ENCODE measurements at regions not wholly inside any gene's neighbourhood (a gene's known extent, or its start where the extent isn't known, plus 50 kb on each side); places are given as distances from the start of the nearest gene placed in this dataset.

DNA sequence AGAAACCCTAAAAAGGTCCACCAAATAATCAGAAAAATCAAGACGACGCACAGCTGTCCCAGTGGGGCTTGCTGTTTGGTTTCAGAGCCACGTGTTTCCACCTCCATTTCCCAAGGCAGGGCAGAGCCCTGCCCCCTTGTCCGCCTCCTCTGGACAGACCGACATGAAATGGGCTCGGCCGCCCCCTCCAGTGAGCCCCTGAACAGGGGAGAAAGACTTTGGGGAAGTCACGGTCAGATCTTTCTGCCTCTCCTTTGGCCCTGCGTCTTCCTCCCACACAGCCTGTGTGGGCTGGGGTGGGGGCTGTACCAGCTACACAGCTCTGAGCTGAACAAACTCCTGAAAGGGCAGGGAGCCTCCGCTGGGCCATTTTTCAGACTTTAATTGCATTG lies 230.7 kb downstream of the ENGASE start:
- Histone ChIP-seq H3K9ac (ENCODE audit: low read depth, low read length, poor library complexity, severe bottlenecking) (no peak overlapping the region), H3K9me3 (ENCODE audit: insufficient read depth, low read depth, low read length) (no peaks in the 10 kb centered on the region), H3K79me2 (ENCODE audit: insufficient read depth, low read length) (no peaks in the 10 kb centered on the region), H3K4me3 (ENCODE audit: low read length, poor library complexity, severe bottlenecking) (no peak overlapping the region), H4K20me1 (ENCODE audit: insufficient read depth, low read length, poor library complexity, severe bottlenecking) (no peaks in the 10 kb centered on the region), H3K9me2 (replicated peaks; ENCODE audit: low read depth, low read length) (no peaks in the 10 kb centered on the region), H3K4me2 (ENCODE audit: low read depth, low read length, poor library complexity, severe bottlenecking) (no peak overlapping the region), H3K36me3 (ENCODE audit: insufficient read depth, low read length) (no peaks in the 10 kb centered on the region), H3F3A (ENCODE audit: low read depth) (no peaks in the 10 kb centered on the region), H3K27me3 (ENCODE audit: insufficient read depth, low read length, poor library complexity, severe bottlenecking) (no peaks in the 10 kb centered on the region), H3K4me1 (ENCODE audit: insufficient read depth, low read length, poor library complexity, severe bottlenecking) (no peaks in the 10 kb centered on the region), H2AFZ (ENCODE audit: low read length) (no peak overlapping the region)
- no peak for TF ChIP-seq EZH2phosphoT487 (IDR thresholded peaks at IDR 0.05; ENCODE audit: borderline replicate concordance)
- TF ChIP-seq, protein P1, sequence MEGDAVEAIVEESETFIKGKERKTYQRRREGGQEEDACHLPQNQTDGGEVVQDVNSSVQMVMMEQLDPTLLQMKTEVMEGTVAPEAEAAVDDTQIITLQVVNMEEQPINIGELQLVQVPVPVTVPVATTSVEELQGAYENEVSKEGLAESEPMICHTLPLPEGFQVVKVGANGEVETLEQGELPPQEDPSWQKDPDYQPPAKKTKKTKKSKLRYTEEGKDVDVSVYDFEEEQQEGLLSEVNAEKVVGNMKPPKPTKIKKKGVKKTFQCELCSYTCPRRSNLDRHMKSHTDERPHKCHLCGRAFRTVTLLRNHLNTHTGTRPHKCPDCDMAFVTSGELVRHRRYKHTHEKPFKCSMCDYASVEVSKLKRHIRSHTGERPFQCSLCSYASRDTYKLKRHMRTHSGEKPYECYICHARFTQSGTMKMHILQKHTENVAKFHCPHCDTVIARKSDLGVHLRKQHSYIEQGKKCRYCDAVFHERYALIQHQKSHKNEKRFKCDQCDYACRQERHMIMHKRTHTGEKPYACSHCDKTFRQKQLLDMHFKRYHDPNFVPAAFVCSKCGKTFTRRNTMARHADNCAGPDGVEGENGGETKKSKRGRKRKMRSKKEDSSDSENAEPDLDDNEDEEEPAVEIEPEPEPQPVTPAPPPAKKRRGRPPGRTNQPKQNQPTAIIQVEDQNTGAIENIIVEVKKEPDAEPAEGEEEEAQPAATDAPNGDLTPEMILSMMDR (conservative IDR thresholded peaks at IDR 0.05; ENCODE audit: low read length) = no peak

DNA sequence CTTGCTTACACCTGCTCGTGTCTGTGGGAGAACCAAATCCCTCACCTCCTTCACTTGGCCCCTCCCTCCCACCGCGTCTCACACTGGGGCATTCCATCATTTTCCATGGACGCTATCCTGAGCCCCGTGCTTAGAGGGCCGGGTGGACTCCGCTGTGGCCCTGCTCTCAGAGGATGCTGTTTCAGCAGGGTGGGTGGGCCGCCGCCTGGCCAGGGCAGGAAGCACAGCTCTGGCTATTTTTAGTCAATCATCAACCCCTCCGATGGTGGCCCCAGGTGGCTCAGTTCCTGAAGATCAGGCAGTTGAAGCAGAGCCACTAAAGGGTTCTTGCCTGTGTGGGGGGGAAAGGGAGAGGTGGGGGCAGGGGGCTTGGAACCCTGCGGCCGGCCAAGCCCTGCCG lies 230.3 kb downstream of the ENGASE start:
- Histone ChIP-seq H3K27me3 (ENCODE audit: insufficient read depth, low read length, poor library complexity, severe bottlenecking) (no peaks in the 10 kb centered on the region), H3K9me3 (ENCODE audit: insufficient read depth, low read depth, low read length) (no peaks in the 10 kb centered on the region), H3K4me3 (ENCODE audit: low read length, poor library complexity, severe bottlenecking) (no peak overlapping the region), H3K4me1 (ENCODE audit: insufficient read depth, low read length, poor library complexity, severe bottlenecking) (no peaks in the 10 kb centered on the region), H3K9me2 (replicated peaks; ENCODE audit: low read depth, low read length) (no peaks in the 10 kb centered on the region), H3F3A (ENCODE audit: low read depth) (no peaks in the 10 kb centered on the region), H4K20me1 (ENCODE audit: insufficient read depth, low read length, poor library complexity, severe bottlenecking) (no peaks in the 10 kb centered on the region), H3K9ac (ENCODE audit: low read depth, low read length, poor library complexity, severe bottlenecking) (no peak overlapping the region), H3K4me2 (ENCODE audit: low read depth, low read length, poor library complexity, severe bottlenecking) (no peak overlapping the region), H3K79me2 (ENCODE audit: insufficient read depth, low read length) (no peaks in the 10 kb centered on the region), H3K36me3 (ENCODE audit: insufficient read depth, low read length) (no peaks in the 10 kb centered on the region), H2AFZ (ENCODE audit: low read length) (no peak overlapping the region)
- TF ChIP-seq, protein P1 (conservative IDR thresholded peaks at IDR 0.05; ENCODE audit: low read length) = no peak
- TF ChIP-seq EZH2phosphoT487 (IDR thresholded peaks at IDR 0.05; ENCODE audit: borderline replicate concordance) = no peak

DNA sequence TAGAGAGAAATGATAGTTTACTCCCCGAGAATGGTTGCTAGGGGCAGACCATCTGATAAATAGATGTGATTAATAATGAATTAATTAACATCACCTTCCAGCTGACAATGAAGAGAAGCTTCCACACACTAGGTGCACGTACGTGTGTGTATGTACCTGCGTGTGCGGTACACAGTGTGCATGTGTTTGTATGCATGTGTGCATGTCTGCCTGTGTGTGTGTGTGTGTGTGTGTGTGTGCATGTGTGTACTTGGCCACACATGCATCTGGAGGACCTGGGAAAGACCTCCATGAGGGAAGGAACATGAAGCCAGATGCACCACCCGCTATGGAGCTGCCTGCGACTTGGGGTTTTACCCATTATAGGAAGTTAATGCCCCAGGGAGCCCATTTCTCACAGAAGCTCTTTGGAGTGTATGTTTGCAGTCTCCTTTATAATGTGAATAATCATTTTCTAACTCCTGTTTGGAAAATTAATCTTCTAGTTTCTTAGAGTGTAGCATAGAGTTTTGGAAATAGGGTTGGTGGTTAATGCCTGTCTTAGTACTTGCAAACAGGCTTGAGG lies 229.1 kb downstream of the ENGASE start:
- H3K27me3 ChIP-seq (ENCODE audit: insufficient read depth, low read length, poor library complexity, severe bottlenecking) = no peaks in the 10 kb centered on the region
- no peaks in the 10 kb centered on the region for H3K4me1 ChIP-seq (ENCODE audit: insufficient read depth, low read length, poor library complexity, severe bottlenecking)
- H3K9me3 ChIP-seq (ENCODE audit: insufficient read depth, low read depth, low read length) = no peaks in the 10 kb centered on the region

More for the DNA sequence above, 229.1 kb downstream of the ENGASE start:
- Histone ChIP-seq H3F3A (ENCODE audit: low read depth) (no peaks in the 10 kb centered on the region), H3K79me2 (ENCODE audit: insufficient read depth, low read length) (no peaks in the 10 kb centered on the region), H3K36me3 (ENCODE audit: insufficient read depth, low read length) (no peaks in the 10 kb centered on the region), H2AFZ (ENCODE audit: low read length) (no peak overlapping the region), H3K9me2 (replicated peaks; ENCODE audit: low read depth, low read length) (no peaks in the 10 kb centered on the region), H4K20me1 (ENCODE audit: insufficient read depth, low read length, poor library complexity, severe bottlenecking) (no peaks in the 10 kb centered on the region), H3K9ac (ENCODE audit: low read depth, low read length, poor library complexity, severe bottlenecking) (no peak overlapping the region), H3K4me2 (ENCODE audit: low read depth, low read length, poor library complexity, severe bottlenecking) (no peak overlapping the region), H3K4me3 (ENCODE audit: low read length, poor library complexity, severe bottlenecking) (no peak overlapping the region)
- TF ChIP-seq EZH2phosphoT487 (IDR thresholded peaks at IDR 0.05; ENCODE audit: borderline replicate concordance) = no peak
- TF ChIP-seq, protein P1 (conservative IDR thresholded peaks at IDR 0.05; ENCODE audit: low read length) = no peak
